GM19397 (cell line): ENCODE measurements at regions not wholly inside any gene's neighbourhood (a gene's known extent, or its start where the extent isn't known, plus 50 kb on each side); places are given as distances from the start of the nearest gene placed in this dataset.
"Not testable (repeated sequence)": the region's sequence is repeated elsewhere in the genome, so short reads cannot be mapped to it uniquely, and the experiment has no call there.

Experiments
- ATAC-seq: cut with Tn5 transposase; IDR thresholded peaks from one replicate; pipeline ENCODE4 v1.9.1; 2021; ENCODE audit warnings: mild to moderate bottlenecking, moderate library complexity; ENCODE audit not compliant: unreplicated experiment

DNA sequence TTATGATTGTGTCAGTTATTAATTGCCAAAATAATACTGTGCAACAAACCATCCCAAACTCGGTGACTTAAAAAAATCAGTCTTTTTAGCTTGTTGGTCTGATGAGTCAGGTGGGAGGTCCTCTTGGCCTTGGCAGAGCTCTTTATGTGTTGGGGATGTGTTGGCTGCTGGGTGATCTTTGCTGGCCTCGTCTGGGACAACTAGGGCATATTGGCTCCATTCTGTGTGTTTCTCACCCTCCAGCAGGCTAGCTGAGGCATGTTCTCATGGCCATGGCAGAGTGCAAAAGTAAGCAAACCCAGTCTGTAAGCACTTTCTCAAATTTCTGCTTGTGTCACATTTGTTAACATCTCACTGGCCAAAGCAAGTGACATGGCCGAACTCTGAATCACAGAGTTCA, 251.6 kb downstream of the RPLP1 start:
- ATAC-seq: no peak

DNA sequence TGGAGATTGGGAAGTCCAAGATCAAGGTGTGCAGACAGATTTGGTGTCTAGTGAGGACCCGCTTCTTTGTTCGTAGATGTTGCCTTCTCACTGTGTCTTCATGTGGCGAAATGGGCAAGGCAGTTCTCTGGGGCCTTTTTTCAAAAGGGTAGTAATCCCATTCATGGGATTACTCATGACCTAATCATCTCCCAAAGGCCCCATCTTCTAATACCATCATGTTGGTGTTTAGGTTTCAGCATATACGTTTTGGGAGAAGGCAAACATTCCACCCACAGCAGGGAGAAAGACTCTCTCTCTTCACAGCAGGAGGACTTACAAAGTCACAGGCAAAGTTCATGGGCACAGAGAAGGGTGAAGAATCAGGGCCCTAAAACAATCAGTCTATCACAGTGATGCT, 252.1 kb downstream of the RPLP1 start:
- no peak for ATAC-seq

DNA sequence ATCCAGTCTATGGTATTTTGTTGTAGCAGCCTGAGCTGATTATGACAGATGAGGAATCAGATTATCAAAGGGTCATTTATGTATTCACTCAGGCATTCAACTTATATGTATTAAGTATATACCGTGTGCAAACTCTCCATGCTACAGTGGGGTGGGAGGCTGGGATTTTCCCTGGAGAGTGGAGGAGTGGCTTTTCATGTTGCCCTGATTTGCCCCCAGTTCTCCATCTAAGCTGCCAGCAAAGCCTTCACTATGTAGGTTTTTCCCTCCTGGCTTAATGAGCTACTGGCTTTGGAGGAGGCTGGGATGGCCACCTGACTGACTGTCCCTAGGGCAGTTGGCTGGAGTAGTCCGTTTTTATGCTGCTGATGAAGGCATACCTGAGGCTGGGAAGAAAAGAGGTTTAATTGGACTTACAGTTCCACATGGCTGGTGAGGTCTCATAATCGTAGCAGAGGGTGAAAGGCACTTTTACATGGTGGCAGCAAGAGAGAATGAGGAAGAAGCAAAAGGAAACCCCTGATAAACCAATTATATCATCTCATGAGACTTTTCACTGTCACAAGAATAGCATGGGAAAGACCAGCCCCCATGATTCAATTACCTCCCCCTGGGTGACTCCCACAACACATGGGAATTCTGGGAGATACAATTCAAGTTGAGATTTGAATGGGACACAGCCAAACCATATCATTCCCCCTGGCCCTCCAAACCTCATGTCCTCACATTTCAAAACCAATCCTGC, 253.9 kb downstream of the RPLP1 start:
- ATAC-seq: no peak

DNA sequence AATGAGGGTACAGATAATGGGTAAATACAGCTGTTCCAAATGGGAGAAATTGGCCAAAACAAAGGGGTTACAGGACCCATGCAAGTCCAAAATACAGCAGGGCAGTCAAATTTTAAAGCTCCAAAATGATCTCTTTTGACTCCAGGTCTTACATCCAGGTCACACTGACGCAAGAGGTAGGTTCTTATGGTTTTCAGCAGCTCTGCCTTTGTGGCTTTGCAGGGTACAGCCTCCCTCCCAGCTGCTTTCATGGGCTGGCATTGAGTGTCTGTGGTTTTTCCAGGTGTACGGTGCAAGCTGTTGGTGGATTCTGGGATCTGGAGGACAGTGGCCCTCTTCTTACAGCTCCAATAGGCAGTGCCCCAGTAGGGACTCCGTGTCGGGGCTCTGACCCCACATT, 254.6 kb downstream of the RPLP1 start:
- ATAC-seq: not testable (repeated sequence)

DNA sequence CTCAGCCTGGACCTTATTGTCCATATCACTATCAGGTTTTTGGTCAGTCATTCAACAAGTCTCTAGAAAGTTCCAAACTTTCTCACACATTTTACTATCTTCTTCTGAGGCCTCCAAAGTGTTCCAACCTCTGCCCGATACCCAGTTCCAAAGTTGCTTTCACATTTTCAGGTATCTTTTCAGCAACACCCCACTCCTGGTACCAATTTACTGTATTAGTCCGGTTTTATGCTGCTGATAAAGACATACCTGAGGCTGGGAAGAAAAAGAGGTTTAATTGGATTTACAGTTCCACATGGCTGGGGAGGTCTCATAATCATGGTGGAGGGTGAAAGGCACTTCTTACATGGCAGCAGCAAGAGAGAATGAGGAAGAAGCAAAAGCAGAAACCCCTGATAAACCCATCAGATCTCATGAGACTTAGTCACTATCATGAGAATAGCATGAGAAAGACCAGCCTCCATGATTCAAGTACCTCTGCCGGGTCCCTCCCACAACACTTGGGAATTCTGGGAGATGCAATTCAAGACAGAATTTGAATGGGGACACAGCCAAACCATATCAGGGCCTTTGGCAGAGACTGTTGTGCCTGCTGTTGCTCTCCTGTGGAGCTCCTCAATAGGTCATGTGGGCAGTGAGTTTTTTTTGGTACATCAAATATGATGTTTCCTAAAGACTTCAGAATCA, 256.0 kb downstream of the RPLP1 start:
- not testable (repeated sequence) for ATAC-seq

DNA sequence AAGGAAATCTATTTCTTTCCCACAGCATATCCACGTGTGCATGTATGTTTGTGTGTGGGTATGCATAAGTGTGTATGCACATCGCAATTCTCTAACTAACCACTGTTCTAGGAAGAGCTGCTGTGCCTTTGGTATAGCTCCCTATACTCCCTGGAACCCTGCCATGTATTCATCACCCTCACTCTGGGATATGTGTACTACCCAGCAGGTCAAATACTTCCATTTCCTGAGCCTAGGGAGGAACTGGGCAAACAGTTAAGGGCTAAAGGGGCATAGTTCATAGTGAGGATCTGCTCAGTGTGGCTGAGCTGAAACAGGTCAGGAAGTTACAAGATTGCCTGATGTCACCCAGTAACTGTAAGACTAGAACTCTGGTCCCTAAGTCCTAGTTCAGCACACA, 260.4 kb downstream of the RPLP1 start:
- ATAC-seq: no peak

DNA sequence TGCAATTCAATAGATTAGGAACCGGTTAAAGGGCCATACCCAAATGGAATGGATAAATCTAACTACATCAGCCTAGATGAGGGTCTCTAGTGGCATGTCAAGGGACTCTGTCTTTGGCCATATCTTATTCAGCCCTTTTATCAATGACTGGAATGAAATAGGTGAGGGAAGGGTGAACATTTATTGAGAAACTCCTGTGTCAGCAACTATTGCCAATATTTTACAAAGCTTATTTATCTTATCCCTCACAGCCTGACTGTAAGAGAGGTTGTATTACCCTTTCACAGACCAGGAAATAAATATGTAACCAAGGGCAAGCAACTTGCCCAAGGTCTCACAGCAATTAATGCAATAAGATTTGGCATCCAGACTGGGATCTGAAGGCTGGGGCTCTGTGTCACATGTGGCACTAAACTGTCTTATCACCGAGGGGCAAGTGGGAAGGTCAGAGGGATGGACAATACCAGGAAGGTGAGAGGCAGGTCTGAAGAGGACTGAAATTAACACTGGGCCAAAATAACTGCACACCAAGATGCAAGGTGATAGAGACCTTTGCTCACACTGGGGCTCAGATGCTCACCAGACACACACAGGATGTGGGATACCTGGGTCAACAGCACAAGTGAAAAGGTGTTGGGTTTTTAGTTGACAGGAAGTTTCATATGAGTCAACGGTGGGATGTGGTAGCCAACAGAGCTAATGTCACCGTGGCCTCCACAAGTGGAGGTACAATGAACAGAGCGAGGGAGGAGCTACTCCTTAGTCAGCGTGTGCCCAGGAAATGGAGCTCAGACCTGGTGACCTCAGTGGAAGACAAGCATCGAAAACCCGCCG, 261.3 kb downstream of the RPLP1 start:
- ATAC-seq: peak; percentile 80

DNA sequence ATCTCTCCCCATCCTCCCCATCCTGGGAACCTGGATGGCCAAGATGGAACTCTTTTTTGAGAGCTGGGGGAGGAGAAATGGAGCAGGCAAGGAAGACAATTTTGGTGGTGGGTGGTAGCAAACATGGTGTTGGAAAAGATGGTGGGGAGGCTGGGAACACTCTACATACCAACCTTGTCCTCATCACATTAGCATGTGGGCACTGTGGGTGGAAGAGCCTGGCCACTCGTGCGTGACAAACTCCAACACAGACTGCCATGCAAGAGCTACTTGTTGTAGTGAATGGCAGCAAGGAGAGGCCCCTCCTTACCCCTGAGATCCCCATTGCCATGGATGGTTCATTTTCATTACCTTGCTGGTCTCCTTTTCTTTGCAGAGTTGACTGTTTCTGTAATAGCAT, 262.6 kb downstream of the RPLP1 start:
- no peak for ATAC-seq

DNA sequence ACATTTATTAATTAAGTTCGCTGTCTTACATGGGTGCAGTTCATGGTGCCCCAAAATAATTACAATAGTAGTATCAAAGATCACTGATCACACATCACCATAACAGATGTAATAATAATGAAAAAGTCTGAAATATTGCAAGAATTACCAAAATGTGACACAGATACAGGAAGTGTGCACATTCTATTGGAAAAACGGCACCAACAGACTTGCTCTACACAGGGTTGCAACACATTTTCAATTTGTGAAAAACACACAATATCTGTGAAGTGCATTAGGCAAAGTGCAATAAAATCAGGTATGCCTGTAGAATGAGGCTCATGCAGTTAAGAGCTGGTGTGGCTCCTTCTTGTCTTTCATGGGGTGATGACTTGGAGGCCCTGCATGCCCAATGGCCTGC, 265.8 kb downstream of the RPLP1 start:
- no peak for ATAC-seq

DNA sequence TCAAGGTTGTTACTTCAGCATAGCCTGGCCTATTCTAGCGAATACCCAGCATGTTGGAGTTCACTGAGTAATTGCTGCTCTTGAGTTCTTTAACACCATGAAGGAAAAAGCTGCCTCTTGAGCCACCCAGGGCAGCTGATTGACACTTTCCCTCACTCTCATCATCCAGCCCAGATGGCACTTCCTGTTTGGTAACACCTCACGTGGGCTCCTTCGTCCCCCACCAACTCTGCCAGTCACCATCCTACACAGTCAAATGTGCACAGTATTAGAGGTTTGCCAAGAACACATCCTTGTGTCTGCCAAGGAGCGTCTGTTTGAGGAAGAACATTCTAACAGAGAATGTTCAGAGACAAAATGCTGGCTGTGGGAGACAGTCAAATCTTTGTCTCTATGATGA, 266.3 kb downstream of the RPLP1 start:
- ATAC-seq: no peak

DNA sequence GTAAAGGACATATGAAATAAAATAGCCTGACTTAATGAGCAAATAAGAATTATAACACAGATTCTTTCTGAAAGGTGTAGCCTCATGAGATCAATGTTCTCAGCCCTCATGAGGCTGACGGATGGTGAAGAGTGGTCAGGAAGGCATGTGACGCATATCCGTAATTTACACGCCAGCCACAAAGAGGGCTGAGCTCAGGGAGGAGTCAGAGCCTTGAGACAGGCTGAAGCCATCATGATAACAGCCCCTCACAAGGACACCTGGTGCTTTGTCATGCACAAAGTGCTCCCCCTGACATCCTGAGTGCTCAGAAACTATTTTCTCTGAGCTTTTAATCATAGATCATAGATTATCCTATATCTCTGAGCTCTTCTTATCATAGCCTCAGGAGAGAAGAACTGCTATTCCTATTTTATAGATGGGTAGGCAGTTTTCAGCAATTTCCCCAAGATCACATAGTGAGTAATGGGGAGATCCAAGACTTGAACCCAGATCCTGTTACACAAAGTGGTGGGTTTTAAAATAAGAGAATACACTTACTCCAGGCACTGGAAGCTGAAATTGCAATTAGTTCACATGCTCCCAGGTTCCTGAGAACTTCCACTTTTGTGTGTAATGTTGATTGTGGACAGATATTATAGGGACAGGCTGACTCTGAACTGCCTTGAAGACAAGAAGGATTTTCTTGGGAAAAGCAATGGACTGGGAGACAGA, 267.1 kb downstream of the RPLP1 start:
- ATAC-seq: no peak

DNA sequence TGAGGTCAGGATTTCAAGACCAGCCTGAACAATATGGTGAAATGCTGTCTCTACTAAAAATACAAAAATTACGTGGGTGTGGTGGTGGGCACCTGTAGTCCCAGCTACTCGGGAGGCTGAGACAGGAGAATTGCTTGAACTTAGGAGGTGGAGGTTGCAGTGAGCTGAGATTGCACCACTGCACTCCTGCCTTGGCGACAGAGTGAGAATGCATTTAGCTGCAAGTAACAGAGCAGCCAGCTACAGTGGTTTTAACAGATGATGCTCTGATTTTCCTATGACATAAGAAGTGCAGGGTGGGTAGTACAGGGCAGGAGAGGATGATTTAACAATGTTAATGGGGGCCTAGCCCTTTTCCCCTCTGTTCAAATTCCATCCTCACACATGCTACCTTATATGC, 267.9 kb downstream of the RPLP1 start:
- ATAC-seq: no peak

DNA sequence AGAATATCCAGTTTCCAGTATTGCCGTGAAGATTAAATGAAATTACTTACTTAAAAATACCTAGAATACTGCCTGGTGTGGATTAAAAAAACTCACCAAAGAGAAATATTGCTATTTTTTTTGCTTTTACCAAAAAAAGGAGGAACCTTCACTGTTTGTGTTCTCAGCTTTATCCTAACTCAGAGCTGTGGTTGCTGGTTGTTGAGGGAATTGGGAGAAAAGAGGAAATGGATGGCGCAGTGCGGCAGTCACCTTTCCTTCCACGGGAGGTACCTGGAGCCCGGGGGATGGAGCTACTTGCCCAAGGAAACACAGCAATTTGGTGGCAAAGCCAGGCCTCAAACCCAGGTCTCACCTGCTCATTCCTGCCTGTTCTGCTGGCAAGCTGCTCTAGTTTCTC, 270.3 kb downstream of the RPLP1 start:
- ATAC-seq: no peak

DNA sequence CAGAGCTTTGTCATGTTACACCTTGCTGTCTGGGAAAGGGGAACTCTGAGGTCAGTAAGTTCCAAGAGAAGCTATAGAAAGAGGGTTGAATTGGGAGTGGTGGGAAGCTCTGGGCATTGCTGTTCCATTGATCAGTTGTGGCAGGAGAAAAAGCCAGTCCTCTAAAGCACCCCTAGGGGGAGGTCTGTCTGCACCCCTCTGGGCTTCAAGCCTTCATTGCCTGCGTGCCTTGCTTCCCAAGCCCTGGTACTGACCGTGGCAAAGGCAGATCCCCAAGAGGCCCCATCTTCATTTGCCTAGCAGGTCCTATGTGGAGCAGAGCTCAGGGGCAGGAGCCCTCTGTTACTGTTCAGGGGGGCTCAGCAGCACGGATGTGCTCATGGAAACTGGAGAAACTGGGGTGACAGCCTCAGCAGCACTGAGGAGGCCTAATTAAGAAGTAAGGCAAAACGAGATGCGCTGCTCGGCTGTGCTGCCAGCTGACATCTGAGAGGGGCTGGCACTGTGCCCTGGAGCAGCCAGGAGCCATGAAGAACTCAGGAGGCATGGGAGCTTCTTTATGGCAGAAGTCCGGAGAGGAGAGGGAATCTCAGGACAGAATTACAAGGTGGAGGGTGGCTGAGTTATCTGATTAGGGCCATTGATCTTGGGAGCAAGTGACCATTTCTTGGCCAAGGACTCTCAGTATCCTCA, 270.9 kb downstream of the RPLP1 start:
- no peak for ATAC-seq

DNA sequence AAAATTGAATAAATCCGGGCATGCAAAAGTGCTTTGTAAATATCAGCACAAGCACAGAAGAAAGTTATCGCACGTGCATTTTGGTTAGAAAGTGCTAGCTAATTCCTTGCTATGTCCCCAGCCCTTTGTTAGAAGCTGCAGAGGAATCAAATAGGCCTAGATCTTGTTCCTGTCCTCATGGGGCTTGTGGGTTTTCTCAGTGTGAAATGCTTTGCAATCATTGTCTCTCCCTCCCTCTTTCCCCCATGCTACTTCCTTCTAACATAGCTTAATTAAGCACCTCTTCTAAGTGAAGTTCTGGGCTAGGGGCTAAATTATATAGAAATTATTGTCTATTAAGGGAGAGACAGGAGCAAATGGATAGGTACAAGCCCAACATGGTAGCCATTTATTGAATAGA, 271.7 kb downstream of the RPLP1 start:
- ATAC-seq: no peak

DNA sequence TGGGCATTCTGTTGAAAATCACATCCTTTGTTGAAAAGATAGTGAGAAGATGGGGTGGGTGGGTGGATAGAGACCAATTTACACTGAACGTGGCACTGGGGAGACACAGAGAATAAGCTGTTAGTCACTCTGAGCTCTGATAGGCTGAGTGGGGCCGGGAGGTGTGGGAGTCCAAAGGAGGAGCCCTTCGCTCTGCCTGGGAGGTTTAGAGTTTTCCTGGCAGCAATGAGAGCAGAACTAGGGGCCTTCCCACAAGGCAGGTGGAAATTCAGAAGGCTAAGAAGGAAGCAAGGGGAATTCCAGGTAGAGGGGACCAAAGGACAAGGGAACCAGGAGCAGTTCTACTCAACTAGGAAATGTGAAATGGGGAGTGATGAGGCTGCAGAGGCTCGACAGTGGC, 272.7 kb downstream of the RPLP1 start:
- ATAC-seq: no peak

DNA sequence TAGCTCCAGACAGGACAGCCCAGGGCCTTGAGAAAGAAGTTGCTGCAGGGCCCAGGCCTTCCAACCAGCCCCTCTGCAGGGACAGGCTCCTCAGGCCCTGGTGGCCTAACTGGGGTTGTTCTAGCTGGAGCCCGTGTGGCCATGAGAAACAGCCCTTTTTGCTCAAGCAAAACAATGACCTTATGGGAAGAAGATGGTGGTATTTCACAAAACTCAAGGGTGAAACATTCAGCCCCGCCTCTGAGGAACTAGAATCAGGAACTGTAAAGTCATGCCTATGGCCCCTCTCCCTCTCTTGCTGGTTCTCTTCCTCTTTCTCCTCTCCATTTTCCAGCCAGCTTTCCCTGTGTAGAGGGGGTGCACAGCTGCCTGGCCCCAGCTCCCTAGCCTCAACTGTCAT, 273.3 kb downstream of the RPLP1 start:
- no peak for ATAC-seq

DNA sequence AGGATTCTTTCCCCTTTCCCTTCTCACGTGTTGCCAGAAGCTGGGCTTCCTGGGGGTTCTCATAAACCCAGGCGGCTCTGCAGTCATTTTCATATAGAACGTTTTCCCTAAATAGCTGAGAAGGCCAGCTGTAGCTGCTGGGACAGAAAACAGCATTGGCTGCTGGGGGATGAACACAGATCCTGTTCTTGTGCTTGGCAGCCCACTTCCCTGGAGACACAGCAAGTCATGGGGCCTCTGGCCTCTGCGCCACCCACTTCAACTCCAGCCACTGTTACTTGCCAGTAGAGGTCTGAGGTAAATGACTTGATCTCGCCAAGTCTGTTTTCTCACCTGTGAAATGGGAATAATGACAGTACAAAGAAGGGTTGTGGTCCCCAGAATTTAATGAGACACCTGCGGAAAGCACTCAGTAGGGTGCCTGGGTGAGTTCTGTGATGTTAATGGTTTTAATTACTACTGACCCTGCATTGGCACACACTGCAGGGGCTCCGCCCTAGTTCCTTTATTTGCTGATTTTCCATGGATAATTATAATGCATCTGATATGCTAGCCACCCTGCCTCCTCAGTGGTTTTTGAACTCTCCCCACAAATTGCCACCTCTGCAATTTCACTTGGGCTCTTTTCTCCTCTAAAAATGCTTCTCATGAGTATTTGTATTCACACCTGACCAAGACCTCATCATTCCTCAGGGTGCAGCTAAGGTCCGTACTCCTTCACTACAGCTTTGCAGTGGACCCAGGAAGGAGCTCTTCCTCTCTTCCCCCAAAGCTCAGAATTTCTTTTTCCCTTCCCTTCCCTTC, 274.7 kb downstream of the RPLP1 start:
- no peak for ATAC-seq

DNA sequence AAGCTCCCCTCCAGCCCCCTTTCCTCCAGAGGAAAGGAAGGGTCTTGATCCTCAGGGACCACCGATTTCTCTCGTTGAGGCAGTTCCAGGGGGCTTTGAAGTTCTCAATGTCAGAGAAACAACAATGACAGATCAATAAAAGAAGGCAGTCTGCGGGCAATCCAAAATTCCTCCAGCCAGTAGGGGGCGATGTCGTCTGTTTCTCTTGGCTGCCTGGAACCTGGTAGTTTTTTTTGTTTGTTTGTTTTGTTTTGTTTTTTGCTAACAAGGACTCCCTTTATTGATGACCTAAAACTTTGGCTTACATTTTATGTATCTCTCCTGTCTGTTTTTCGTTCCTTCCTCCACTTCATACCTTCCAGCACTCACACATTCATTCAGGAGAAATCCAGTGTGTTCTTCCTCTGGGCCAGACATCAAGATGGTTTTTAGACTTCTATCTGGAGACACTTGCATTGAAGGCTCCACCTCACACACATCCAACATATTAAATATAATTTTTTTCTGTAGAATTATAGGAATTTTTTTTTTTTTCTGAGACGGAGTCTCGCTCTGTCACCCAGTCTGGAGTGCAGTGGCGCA, 276.6 kb downstream of the RPLP1 start:
- no peak for ATAC-seq
